SK-N-SH (cell line): ENCODE measurements at regions not wholly inside any gene's neighbourhood (a gene's known extent, or its start where the extent isn't known, plus 50 kb on each side); places are given as distances from the start of the nearest gene placed in this dataset.

Source experiments
- CHD2 ChIP-seq: fragments of 150-350 bp; IDR thresholded peaks from 2 replicates; pipeline ENCODE4 v1.6.1; 2018; ENCODE audit warnings: low read length; ENCODE audit not compliant: partially characterized antibody
- ELF1 ChIP-seq: IDR thresholded peaks from 2 replicates; pipeline ENCODE4 v1.4.0; 2012
- EP300 ChIP-seq, 2 experiments: IDR thresholded peaks; 2 replicates each; pipeline versions ENCODE4 v1.4.0 to v1.6.1; 2012; ENCODE audit warnings: borderline replicate concordance in 1 of 2, low read depth in 1 of 2, low read length in 1 of 2
- EZH2phosphoT487 ChIP-seq: fragments of 200-600 bp; sonication (generic); IDR thresholded peaks from 2 replicates; pipeline ENCODE4 v1.6.1; 2017; ENCODE audit warnings: low read depth, mixed run types, mild to moderate bottlenecking, antibody characterized with exemption, moderate library complexity, borderline replicate concordance
- IRF3 ChIP-seq: fragments of 150-350 bp; IDR thresholded peaks from 2 replicates; pipeline ENCODE4 v1.6.1; 2016; ENCODE audit warnings: mild to moderate bottlenecking, low read depth, low read length
- JUND ChIP-seq: IDR thresholded peaks from 2 replicates; pipeline ENCODE4 v1.4.0; 2012
- MXI1 ChIP-seq: IDR thresholded peaks from 2 replicates; pipeline ENCODE4 v1.6.1; 2012; ENCODE audit warnings: mild to moderate bottlenecking, low read depth, low read length, improper control_type of control experiment
- PBX3 ChIP-seq: IDR thresholded peaks from 2 replicates; pipeline ENCODE4; 2012
- RAD21 ChIP-seq: IDR thresholded peaks from 2 replicates; pipeline ENCODE4 v1.6.1; 2012; ENCODE audit warnings: mild to moderate bottlenecking, low read length
- YY1 ChIP-seq: IDR thresholded peaks from 2 replicates; pipeline ENCODE4 v1.4.0; 2012; ENCODE audit warnings: low read depth, mild to moderate bottlenecking
- TF ChIP-seq, protein P1 (sequence below): fragments of 200-600 bp; sonication (generic); IDR thresholded peaks from 2 replicates; pipeline ENCODE4 v1.6.1; 2017; ENCODE audit warnings: antibody characterized with exemption, mild to moderate bottlenecking, moderate library complexity
- TF ChIP-seq, protein P2 (sequence below): IDR thresholded peaks from 2 replicates; pipeline ENCODE4 v1.4.0; 2012; ENCODE audit warnings: low read depth, borderline replicate concordance
- TF ChIP-seq, protein P3 (sequence below): IDR thresholded peaks from 2 replicates; pipeline ENCODE4 v1.4.0; 2012; ENCODE audit warnings: low read depth

DNA sequence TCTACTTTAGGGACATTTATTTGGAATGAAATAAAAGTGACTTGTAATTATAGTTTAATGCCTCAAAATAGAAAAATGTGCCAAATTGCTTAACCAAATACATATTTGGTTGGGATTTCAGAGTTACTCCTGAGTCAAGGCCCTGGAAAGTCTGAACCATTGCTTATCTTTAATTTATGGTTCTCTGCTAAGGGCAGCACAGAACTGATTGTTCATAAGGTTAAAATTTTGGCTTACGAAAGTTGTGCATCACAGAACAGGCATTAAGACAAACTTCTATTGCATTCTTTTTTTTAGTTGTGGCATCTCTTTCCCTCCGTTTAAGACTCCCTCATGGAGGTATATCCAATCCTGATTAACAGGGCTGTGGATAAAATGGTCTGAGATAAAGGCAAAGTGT, 92.2 kb upstream of the TENT5A start:
- TF ChIP-seq, protein P1, sequence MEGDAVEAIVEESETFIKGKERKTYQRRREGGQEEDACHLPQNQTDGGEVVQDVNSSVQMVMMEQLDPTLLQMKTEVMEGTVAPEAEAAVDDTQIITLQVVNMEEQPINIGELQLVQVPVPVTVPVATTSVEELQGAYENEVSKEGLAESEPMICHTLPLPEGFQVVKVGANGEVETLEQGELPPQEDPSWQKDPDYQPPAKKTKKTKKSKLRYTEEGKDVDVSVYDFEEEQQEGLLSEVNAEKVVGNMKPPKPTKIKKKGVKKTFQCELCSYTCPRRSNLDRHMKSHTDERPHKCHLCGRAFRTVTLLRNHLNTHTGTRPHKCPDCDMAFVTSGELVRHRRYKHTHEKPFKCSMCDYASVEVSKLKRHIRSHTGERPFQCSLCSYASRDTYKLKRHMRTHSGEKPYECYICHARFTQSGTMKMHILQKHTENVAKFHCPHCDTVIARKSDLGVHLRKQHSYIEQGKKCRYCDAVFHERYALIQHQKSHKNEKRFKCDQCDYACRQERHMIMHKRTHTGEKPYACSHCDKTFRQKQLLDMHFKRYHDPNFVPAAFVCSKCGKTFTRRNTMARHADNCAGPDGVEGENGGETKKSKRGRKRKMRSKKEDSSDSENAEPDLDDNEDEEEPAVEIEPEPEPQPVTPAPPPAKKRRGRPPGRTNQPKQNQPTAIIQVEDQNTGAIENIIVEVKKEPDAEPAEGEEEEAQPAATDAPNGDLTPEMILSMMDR, result no peak
- TF ChIP-seq EZH2phosphoT487 (no peak), PBX3 (no peak), IRF3 (no peak), RAD21 (no peak), JUND (no peak), EP300 (IDR thresholded peaks at IDR 0.05; ENCODE audit: borderline replicate concordance in 1 of 2, low read depth in 1 of 2, low read length in 1 of 2) (no peak), ELF1 (no peak), MXI1 (no peak), CHD2 (no peak), YY1 (no peak)
- TF ChIP-seq, protein P2, sequence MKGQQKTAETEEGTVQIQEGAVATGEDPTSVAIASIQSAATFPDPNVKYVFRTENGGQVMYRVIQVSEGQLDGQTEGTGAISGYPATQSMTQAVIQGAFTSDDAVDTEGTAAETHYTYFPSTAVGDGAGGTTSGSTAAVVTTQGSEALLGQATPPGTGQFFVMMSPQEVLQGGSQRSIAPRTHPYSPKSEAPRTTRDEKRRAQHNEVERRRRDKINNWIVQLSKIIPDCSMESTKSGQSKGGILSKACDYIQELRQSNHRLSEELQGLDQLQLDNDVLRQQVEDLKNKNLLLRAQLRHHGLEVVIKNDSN, result no peak
- TF ChIP-seq, protein P3, sequence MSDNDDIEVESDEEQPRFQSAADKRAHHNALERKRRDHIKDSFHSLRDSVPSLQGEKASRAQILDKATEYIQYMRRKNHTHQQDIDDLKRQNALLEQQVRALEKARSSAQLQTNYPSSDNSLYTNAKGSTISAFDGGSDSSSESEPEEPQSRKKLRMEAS, result no peak
